SIG-M5 treated with dmso at 0.1 percent for 504 hours (cell line): ENCODE measurements at regions not wholly inside any gene's neighbourhood (a gene's known extent, or its start where the extent isn't known, plus 50 kb on each side); places are given as distances from the start of the nearest gene placed in this dataset.

ENCODE experiments used
- DNase-seq: peaks from one replicate; lab custom pipeline; 2025; ENCODE audit not compliant: unreplicated experiment; lab: John Stamatoyannopoulos, UW

DNA sequence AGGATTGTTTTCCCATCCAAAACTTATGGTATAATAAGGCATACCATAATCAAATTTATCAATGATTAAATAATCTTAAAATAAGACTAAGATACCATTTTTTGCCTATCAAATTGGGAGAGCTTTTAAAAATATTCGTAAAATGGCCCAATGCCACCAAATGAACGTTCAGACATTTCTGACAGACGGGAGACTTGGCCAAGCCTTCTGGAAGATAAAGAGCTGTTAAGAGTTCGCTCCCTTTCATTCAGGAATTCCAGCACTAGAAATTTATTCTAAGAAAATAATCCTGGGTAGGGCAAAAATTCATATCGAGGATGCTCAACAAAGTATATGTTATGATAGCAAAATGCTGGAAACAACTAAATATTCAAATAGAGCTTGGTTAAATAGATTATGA lies 85.6 kb upstream of the NEO1 start:
- no peak for DNase-seq

DNA sequence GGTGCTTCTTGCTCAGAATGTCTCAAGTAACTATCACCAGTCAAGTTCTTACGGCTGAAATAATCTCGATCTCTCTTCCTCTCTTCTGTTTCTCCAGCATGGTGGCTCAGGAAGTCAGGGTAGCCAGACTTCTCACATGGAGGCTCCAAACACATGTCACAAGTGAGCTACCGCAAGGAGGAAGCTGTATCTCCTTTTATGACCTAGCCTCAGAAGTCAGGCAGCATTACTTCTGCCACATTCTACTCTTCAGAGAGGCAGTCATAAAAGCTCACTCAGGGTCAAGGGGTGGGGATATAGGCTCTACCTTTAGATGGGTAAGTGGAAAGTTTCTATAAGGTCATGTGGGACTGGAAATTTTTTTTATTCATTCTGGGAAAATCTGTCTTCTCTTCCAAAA lies 86.6 kb upstream of the NEO1 start:
- DNase-seq, result no peak

DNA sequence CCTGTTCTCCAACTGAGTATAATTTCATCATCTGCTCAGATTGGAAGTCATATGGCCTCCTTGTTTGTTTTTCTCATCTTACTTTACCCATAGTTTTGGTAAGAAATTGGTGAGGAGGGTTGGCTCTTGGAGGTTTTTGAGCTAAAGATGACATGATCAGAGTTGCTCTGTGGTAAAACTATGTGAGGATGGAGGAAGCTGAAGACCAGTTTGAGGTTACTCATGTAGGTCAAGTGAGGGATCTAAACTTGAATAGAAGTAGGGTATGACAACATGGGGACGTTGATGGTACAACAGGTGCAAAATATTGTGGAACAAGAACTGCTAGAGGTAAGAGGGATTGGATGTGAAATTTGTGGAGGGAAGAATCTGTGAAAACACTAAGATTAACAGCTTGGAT lies 87.7 kb upstream of the NEO1 start:
- DNase-seq, result no peak

DNA sequence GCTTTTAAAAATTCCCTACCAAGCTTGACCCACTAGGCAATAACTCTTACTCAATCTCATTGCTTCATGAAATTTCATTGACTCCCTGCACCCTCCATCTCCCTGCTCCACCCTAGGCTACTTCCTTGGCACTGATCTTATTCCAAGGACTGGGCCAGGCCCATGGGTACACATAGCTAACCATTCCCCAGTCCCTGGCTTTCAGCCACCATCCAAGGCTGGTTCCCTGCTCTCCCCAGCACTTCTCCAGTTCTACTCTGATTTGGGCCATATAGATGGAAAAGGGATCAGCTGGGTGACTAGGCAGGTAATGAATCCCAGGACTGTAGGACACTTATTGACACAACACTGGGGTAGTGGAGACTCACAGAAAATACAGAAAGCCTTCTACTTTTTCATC lies 88.1 kb upstream of the NEO1 start:
- DNase-seq, result no peak

DNA sequence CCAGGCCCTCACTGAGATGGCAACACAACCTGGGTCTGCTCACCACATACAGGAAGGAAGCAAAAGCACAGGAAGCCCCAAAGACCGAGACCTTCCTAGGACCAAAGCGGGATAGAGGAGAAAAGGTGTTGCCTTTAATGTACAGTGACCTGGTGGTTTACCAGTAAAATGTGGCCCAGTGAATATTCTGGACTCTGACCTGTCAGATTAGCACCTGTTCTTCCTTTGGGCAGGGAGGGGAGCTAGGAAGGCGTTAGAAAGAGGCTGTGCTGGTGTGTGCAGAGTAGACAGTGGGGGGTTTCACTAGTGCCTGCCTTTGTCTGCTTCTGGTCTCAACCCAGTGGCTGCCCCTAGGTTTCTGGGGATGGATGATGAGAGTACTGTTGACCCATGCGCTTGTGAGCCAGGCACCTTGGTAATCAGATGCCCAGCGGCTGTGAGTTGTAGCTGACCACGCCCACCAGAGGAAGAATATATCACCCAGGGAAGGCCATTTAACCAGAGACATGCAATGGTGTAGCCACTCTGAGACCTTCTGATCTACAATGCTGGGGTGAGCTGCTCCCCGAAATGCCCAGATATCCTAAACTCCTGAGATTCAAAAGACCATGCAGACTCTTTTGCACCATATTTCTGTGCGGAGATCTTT lies 90.1 kb upstream of the NEO1 start:
- no peak for DNase-seq

DNA sequence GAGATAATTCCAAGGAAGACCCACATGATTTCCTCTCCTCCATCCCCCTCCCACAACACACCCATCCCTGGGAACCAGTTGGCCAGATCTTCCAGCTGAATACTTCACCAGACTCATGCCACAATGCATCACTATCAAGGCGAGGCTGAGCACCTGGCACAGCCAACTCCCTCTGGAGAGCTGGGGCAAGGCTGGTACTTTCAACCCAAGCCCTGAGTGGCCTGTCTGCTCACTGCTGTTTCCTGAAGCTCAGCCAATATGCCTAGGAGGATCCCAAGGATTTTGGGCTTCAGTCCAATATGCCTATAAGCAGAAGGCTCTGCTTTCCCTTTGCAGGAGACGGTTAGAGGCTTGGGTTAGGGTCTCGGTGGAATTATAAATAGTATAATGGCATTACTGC lies 90.9 kb upstream of the NEO1 start:
- no peak for DNase-seq

DNA sequence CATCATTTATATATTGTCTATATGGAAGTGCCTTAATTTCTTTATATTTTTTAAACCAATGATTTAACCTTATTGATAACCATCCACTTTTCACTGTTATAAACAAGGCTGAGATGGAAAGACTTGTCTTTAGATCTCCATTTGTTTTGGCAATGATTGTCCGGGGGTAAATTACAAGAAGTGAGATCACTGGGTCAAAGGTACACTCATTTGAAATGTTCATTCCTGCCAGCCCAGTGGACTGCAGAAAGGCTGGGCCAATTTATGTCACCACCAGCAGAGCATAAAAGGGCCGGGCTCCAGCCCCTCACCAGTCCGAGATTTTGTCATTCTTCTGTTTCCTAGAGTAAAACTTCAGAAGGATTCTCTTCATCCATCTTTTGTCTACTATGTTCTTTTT lies 93.6 kb upstream of the NEO1 start:
- DNase-seq, result no peak

DNA sequence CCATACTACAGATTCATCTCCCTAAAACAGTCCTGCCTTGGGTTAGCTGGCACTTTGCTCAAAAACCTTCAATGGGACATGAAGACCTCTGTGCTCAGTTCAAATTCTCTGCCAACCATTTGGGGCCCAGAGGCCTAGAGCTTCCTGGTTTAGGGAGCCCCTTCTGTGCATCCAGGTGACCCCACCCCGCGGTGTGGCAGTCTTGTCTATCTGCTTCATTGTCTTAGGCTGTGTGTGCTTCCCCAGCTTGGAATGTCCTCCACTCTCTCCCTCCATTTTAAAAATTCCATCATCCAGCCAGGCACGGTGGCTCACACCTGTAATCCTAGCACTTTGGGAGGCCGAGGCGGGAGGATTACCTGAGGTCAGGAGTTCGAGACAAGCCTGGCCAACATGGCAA lies 99.0 kb upstream of the NEO1 start:
- DNase-seq, result no peak

DNA sequence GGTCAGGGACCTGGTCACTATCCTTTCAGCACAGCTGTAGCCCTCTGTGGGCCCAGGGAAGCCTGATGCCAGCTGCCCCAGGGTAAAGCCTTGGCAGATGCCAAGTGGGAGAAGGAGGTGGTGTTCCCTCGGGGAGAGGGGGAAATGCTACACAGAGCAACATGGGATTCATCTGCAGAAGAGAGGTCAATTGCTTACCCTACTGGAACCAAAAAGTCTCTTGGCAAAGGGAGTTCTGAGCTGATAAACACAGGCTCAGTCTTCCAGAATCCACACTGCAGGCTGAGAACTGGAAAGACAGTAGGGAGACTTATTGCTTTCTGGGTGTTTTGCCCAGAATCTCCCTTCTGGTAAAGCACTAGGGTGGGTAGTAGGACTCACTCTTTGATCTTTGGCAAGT lies 100.1 kb upstream of the NEO1 start:
- DNase-seq, result no peak

DNA sequence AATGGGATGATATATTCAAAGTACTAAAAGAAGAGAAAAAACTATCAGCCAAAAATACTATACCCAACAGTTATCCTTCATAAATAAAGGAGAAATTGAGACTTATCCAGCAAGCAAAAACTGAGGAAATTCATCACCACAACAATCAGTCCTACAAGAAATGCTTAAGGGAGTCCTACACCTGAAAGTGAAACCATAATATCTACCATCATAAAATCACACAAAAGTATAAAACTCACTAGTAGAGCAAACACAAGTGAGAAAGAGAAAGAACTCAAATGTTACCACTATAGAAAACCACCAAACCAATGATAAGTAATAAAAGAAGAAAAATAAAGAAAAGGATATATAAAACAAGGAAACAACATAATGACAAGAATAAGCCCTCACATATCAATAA lies 103.6 kb upstream of the NEO1 start:
- no peak for DNase-seq

DNA sequence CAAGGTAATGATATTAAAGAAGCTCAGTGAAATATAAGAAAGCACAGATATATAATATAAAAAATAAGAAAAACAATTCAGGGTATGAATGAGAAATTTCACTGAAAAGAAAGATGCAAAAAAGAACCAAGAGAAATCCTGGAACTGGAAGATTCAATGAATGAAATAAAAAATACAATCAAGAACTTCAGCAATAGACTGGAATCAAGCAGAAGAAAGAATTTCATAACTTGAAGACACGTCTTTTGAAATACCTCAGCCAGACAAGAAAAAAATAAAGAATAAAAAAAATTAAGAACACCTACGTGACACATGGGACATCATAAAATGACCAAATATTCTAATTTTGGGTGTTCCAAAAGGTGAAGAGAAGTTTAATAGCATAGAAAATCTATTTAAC lies 104.6 kb upstream of the NEO1 start:
- DNase-seq, result no peak

DNA sequence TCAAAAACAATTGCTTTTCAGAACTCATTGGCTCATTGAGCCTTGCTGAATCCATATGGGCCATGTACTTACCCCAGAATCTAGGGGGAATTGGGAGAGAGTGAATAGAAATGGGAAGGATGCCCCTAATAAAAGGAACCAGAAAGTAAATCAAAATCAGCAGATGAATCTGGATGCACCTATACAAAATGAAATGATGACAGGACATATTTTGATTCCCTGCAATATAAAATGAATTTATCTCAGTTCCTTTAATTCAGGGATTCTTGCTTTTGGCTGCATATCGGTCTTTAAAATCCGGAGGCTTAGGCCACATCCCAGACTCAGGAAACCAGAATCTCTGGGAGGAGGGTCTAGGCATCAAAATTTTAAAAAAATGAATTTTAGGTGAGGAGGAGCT lies 107.7 kb upstream of the NEO1 start:
- DNase-seq, result no peak

DNA sequence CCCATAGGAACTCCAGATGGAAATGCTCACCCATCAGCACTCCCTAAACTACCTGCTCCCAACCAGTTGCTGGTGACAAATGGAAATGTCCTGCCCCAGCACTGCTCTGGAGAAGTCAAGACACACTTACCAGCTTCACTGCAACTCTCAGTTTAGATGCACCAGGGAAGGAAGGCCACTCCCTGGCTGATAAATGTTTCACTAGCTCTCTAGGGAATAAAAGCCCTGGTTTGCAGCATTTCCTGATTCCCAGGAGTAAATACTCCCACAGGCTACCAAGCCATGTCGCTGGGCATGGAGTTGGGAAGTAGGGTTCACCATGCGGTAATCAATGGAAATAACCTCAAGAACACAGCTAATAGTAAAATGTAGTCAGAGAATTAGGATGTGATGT lies 112.0 kb upstream of the NEO1 start:
- no peak for DNase-seq

DNA sequence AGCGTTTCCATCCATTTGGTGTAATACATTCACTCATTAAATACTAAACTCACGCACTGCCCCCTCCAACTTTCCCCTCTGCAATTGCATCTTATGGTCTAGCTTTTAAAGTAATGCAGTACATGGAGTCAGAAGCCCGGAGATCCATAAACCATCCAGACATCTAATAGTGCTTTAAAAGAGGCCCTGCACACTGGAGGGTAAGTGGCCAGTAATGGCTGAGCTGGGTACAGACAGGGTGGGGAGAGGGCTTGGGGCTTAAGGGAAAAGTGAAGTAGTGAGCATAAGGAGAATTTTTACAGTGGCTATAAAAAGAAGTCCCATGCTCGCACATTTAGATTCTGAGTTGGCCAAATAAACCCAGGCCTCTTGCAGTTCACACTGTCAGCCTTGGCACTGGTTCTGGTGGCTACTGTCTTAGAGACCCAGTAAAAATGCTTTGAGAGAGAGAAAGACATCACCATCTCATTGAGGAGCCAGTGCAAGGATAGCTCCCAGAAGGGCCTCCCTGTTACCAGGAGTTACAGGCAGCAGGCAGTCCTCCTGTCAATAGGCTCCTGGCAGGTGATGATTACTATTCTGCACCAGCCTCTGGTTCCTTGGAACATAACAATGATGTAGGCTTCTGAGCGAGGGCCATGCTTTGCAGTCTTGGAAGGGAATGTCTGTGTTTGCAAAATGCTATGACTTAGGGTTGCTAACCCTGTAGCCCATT lies 112.6 kb upstream of the NEO1 start:
- DNase-seq, result no peak

DNA sequence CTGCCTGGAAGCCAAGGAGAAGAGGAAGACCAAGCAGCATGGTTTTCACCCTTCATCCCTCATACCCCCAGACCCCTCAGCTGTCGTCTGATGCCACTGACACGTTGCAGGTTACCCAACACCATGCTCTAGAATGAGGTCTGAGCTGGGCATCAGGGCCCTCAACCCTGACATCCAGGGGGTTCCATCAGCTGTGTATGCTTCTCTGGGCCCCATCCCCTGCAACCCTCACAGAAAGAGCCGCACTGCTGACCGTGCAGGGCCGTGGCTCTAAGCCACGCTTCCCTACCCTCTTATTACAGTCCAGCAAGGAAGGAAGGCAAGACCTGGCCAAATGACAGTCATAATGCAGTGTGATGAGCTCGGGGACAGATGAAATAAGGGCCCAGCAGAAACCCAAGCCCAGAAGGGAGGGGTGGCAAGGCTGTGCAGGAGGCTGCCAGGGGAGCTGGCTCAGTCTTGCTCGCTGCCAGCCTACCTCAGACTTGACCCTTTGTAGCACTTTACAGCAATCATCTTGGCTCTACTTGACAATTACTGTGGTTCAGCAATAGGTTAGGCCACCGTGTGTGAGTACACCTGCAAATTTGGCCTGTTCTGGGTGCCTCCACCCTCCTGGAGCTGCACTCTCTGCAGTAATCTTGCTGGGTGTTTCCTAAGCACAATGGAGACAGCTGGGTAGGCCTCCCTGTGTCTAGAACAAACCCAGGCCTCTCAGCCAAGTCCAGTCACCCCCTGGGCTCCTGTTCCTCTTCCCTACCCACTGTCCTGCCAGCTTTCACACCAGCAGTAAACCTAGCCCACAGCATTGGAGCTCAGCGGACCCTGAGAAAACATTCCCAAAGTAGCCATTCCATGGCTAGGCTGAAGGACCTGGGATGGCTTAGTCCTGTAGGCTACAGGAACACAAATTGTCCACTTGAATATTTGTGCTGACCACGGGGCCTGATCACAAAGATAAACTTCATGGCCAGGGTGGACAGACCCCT lies 115.3 kb upstream of the NEO1 start:
- DNase-seq, result no peak

DNA sequence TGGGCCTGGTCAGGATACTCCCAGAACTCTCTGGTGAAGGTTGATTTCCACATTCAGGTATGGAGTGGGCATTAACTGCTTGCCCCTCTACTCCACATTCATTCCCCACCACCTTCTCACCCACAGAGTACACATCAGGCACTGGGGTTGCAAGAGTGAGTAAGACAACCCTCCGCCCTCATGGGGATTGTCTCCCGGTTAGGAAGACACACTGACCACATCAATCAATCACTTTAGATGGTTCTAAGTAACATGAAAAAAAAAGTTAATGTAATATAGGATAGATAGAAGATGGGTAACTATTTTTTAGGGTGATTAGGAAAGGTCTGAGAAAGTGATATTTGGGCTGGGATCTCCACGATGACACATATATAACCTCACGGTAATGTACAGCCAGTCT lies 116.0 kb upstream of the NEO1 start:
- no peak for DNase-seq

DNA sequence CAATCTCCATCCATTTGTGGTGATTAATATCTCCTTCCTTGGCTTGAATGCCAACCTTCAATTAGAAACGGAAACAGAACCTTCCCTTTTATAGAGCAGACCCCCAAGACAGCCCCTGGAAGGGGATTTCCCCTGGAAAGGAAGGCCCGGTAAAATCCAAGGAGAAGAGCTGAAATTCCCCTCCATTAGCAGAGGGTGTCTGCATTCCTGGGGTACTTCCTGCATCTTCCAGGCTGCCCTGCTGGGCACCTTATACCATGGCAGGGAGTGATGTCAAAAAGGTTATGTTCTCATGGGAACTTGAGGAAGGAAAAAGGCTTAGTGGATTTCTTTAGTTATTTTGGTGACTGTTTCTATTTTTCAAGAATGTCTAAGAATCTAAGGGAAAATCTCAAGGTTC lies 116.7 kb upstream of the NEO1 start:
- DNase-seq, result no peak

DNA sequence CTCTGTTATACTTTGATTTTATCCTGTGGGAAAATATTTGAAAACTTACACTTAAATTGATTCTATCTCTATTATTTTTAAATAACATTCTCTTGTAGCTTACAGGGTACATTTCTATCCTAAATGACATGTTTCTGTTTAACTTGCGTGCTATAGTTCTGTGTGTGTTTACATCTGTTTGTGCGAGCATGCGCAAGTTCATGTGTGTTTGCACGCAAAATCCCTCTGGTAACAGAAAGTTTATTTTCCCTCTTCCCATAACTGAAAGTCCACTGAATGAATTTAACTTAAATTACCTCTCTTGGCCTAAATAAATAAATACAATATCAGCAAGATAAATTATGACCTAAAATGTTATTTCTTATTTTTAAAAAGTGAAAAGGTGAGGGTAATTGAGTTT lies 117.3 kb upstream of the NEO1 start:
- no peak for DNase-seq

DNA sequence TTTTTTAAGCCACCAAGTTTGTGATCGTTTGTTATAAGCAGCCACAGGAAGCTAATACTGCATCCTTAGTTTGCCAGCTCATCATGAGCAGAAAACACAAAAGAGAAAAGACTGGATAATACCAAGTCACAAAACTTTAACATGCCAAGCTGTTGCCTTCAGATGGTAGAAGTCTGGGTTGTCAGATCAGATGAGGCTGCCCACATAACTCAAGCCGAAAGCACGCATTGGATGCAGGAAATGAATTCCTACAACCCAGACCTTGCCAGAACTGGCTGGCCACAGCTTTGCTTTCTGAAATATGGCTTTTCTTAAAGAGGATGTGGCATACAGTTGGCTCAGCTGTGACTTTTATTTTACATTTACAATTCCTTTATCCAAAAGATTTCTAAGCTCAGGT lies 118.3 kb upstream of the NEO1 start:
- no peak for DNase-seq

DNA sequence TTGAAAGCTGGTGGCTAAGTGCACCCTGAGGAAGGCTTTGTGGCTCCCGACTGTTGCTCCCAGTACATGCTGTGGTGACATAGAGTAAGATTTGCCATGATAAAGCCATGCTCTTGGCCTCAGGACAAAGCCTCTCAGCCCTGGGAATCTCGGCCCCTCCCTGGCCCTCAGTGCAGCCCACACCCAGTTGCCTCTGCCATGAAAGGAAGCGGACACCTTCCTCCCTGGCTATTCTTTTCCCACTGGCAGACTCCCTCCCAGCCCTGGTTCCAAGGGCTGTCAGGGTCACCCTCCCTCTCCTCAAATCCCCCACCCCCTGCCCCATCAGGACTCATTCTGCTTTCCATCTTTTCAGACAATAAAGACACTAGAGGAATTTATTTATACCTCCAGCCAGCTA lies 119.8 kb upstream of the NEO1 start:
- DNase-seq, result no peak

DNA sequence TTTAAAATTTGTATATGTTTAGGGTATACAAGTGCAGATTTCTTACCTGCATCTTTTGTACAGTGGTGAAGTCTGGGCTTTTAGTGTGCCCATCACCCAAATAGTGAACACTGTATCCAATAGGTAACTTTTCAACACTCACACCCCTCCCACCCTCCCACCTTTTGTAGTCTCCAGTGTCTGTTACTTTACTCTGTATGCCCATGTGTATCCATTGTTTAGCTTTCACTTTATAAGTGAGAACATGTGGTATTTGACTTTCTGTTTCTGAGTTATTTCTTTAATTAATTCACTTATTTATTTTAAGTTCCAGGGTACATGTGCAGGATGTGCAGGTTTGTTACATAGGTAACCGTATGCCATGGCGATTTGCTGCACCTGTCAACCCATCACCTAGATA lies 124.8 kb upstream of the NEO1 start:
- DNase-seq, result no peak

DNA sequence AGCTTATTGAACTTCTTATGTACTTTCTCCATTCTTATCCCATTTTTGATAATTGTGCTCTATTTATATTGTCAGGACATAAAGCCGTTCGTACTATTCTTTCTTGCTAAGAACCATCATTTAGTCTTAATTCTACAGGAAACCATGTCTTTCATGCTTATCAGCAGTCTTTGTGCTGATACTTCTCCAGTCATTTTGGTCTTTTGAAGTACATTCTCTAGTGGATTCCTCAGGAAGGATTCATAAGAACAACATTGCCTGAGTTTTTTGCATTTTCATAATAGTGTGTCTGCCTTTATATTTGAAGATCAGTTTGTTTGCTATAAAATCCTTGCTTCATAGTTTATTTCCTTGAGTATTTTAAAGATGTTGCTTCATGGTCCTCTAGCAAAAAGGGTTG lies 126.6 kb upstream of the NEO1 start:
- DNase-seq, result no peak
